GM12878 (cell line): ENCODE measurements at regions not wholly inside any gene's neighbourhood (a gene's known extent, or its start where the extent isn't known, plus 50 kb on each side); places are given as distances from the start of the nearest gene placed in this dataset.

Source experiments
- CBFB ChIP-seq: IDR thresholded peaks from 2 replicates; pipeline ENCODE4 v1.6.1; 2016; ENCODE audit warnings: antibody characterized with exemption, low read depth
- CHD4 ChIP-seq: fragments of 200-600 bp; sonication (generic); IDR thresholded peaks from 2 replicates; pipeline ENCODE4 v1.6.1; 2016; ENCODE audit warnings: mild to moderate bottlenecking
- DPF2 ChIP-seq: fragments of 450-650 bp; IDR thresholded peaks from 2 replicates; pipeline ENCODE4 v1.6.1; 2017; ENCODE audit warnings: mild to moderate bottlenecking
- EGR1 ChIP-seq, 2 experiments: IDR thresholded peaks; 1 replicate in 1 of 2; 2 replicates in 1 of 2; pipeline ENCODE4 v1.6.1; 2011 to 2012; ENCODE audit warnings: low read depth in 2 of 2, low read length in 2 of 2, borderline replicate concordance in 1 of 2, mild to moderate bottlenecking in 1 of 2, moderate library complexity in 1 of 2
- HDAC6 ChIP-seq: fragments of 200-600 bp; sonication (generic); IDR thresholded peaks from one replicate; pipeline ENCODE4 v1.8.0; 2017; ENCODE audit warnings: antibody characterized with exemption; ENCODE audit not compliant: unreplicated experiment
- JUNB ChIP-seq: IDR thresholded peaks from 2 replicates; pipeline ENCODE4 v1.6.1; 2016; ENCODE audit warnings: antibody characterized with exemption, mild to moderate bottlenecking
- JUND ChIP-seq: IDR thresholded peaks from 2 replicates; pipeline ENCODE4 v1.6.1; 2012; ENCODE audit warnings: low read depth, mild to moderate bottlenecking, low read length, improper control_type of control experiment, moderate library complexity
- NRF1 ChIP-seq: conservative IDR thresholded peaks from 2 replicates; pipeline ENCODE4 v1.6.1; 2011; ENCODE audit warnings: mild to moderate bottlenecking, low read depth, low read length, improper control_type of control experiment
- POLR2A ChIP-seq: IDR thresholded peaks from 2 replicates; pipeline ENCODE4 v1.6.1; 2011; ENCODE audit warnings: low read depth, mild to moderate bottlenecking, low read length
- RFX5 ChIP-seq: IDR thresholded peaks from 2 replicates; pipeline ENCODE4 v1.6.1; 2011; ENCODE audit warnings: low read depth, low read length, improper control_type of control experiment
- STAT1 ChIP-seq: fragments of 450-650 bp; conservative IDR thresholded peaks from 2 replicates; pipeline ENCODE4 v1.6.1; 2014; ENCODE audit warnings: antibody characterized with exemption, mild to moderate bottlenecking
- YY1 ChIP-seq: IDR thresholded peaks from 2 replicates; pipeline ENCODE4 v1.6.1; 2011; ENCODE audit warnings: low read depth, mild to moderate bottlenecking, low read length
- TF ChIP-seq, protein P1 (sequence below), 3 experiments: IDR thresholded peaks in 2 of 3; conservative IDR thresholded peaks in 1 of 3; 2 replicates each; pipeline ENCODE4 v1.5.1; 2011; ENCODE audit warnings: low read depth in 3 of 3, low read length in 3 of 3, mild to moderate bottlenecking in 3 of 3, control low read depth in 2 of 3, moderate library complexity in 2 of 3, inconsistent platforms in 1 of 3, mixed read lengths in 1 of 3; ENCODE audit not compliant: control insufficient read depth in 2 of 3, insufficient read depth in 1 of 3; ENCODE audit errors: extremely low read depth in 1 of 3
- TF ChIP-seq, protein P2 (sequence below): fragments of 150-350 bp; IDR thresholded peaks from 2 replicates; pipeline ENCODE4 v1.6.1; 2016; ENCODE audit warnings: low read depth, low read length

- no peak for TF ChIP-seq POLR2A
- TF ChIP-seq, protein P1, sequence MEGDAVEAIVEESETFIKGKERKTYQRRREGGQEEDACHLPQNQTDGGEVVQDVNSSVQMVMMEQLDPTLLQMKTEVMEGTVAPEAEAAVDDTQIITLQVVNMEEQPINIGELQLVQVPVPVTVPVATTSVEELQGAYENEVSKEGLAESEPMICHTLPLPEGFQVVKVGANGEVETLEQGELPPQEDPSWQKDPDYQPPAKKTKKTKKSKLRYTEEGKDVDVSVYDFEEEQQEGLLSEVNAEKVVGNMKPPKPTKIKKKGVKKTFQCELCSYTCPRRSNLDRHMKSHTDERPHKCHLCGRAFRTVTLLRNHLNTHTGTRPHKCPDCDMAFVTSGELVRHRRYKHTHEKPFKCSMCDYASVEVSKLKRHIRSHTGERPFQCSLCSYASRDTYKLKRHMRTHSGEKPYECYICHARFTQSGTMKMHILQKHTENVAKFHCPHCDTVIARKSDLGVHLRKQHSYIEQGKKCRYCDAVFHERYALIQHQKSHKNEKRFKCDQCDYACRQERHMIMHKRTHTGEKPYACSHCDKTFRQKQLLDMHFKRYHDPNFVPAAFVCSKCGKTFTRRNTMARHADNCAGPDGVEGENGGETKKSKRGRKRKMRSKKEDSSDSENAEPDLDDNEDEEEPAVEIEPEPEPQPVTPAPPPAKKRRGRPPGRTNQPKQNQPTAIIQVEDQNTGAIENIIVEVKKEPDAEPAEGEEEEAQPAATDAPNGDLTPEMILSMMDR (IDR thresholded peaks at IDR 0.05 in 2 of 3, conservative IDR thresholded peaks at IDR 0.05 in 1 of 3; ENCODE audit: control insufficient read depth in 2 of 3, extremely low read depth in 1 of 3, insufficient read depth in 1 of 3, low read depth in 3 of 3, low read length in 3 of 3), result 0 out of 6 replicates have a peak, but pooled peaks of 1 of the 3 experiments have one; percentile 5
- no peak for TF ChIP-seq JUND
- no peak for TF ChIP-seq JUNB
- TF ChIP-seq YY1, result no peak
- no peak for TF ChIP-seq DPF2
- no peak for TF ChIP-seq EGR1 (IDR thresholded peaks at IDR 0.05; ENCODE audit: borderline replicate concordance in 1 of 2, low read depth in 2 of 2, low read length in 2 of 2)
- TF ChIP-seq, protein P2, sequence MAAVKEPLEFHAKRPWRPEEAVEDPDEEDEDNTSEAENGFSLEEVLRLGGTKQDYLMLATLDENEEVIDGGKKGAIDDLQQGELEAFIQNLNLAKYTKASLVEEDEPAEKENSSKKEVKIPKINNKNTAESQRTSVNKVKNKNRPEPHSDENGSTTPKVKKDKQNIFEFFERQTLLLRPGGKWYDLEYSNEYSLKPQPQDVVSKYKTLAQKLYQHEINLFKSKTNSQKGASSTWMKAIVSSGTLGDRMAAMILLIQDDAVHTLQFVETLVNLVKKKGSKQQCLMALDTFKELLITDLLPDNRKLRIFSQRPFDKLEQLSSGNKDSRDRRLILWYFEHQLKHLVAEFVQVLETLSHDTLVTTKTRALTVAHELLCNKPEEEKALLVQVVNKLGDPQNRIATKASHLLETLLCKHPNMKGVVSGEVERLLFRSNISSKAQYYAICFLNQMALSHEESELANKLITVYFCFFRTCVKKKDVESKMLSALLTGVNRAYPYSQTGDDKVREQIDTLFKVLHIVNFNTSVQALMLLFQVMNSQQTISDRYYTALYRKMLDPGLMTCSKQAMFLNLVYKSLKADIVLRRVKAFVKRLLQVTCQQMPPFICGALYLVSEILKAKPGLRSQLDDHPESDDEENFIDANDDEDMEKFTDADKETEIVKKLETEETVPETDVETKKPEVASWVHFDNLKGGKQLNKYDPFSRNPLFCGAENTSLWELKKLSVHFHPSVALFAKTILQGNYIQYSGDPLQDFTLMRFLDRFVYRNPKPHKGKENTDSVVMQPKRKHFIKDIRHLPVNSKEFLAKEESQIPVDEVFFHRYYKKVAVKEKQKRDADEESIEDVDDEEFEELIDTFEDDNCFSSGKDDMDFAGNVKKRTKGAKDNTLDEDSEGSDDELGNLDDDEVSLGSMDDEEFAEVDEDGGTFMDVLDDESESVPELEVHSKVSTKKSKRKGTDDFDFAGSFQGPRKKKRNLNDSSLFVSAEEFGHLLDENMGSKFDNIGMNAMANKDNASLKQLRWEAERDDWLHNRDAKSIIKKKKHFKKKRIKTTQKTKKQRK, result no peak
- no peak for TF ChIP-seq RFX5
- no peak for TF ChIP-seq NRF1
- TF ChIP-seq CBFB, result no peak
- no peak for TF ChIP-seq CHD4
- TF ChIP-seq HDAC6, result no peak
- TF ChIP-seq STAT1, result no peak
Observed at GRCh38 chr10:65555192-65555591, 1370.6 kb upstream of the LRRTM3 start.
